WTC11 (cell line): ENCODE measurements at regions not wholly inside any gene's neighbourhood (a gene's known extent, or its start where the extent isn't known, plus 50 kb on each side); places are given as distances from the start of the nearest gene placed in this dataset.
"Not testable (repeated sequence)": the region's sequence is repeated elsewhere in the genome, so short reads cannot be mapped to it uniquely, and the experiment has no call there.

Source experiments
- ATAC-seq: fragments of 200-7000 bp; cut with Tn5 transposase; 2 replicates; pipeline ENCODE4 v1.10.0; 2021; ENCODE audit warnings: mild to moderate bottlenecking, moderate library complexity
- CTCF ChIA-PET: fragments of 300-600 bp; sonication (Branson Sonifier 250); formaldehyde crosslinking; loops from one replicate; lab custom pipeline; 2021; ENCODE audit warnings: antibody characterized with exemption; lab: Charles Lee
- POLR2A ChIA-PET: fragments of 350-600 bp; sonication (Branson Sonifier 250); formaldehyde crosslinking; loops from one replicate; lab custom pipeline; 2021; ENCODE audit warnings: antibody characterized with exemption; lab: Charles Lee
- DNase-seq: peaks from one replicate; pipeline ENCODE4 v3.0.0; 2021; ENCODE audit warnings: low spot score
- H3K27ac Mint-ChIP-seq: 2 replicates; pipeline ENCODE4 v1.8.0; 2021; ENCODE audit warnings: mixed read lengths
- H3K27me3 Mint-ChIP-seq: 2 replicates; pipeline ENCODE4 v1.8.0; 2021; ENCODE audit warnings: low read depth, mild to moderate bottlenecking, moderate library complexity, mixed read lengths
- H3K36me3 Mint-ChIP-seq: 2 replicates; pipeline ENCODE4 v1.8.0; 2021; ENCODE audit warnings: mixed read lengths
- H3K4me1 Mint-ChIP-seq: 2 replicates; pipeline ENCODE4 v1.8.0; 2022; ENCODE audit warnings: mixed read lengths
- H3K4me3 Mint-ChIP-seq: 2 replicates; pipeline ENCODE4 v1.8.0; 2021; ENCODE audit warnings: mild to moderate bottlenecking, moderate library complexity, mixed read lengths
- H3K9me3 Mint-ChIP-seq: 2 replicates; pipeline ENCODE4 v1.8.0; 2021; ENCODE audit warnings: mixed read lengths
- CBFB ChIP-seq: sonication (generic); formaldehyde crosslinking; IDR thresholded peaks from 2 replicates; pipeline ENCODE4 v1.8.1; 2022; ENCODE audit warnings: mild to moderate bottlenecking, low read depth, missing genetic modification reagents
- CREM ChIP-seq: sonication (generic); formaldehyde crosslinking; IDR thresholded peaks from 2 replicates; pipeline ENCODE4 v1.8.1; 2022; ENCODE audit warnings: mild to moderate bottlenecking, missing genetic modification reagents, moderate library complexity
- ESRRA ChIP-seq: sonication (generic); formaldehyde crosslinking; IDR thresholded peaks from 2 replicates; pipeline ENCODE4 v1.8.1; 2022; ENCODE audit warnings: mild to moderate bottlenecking, missing genetic modification reagents, borderline replicate concordance
- JAZF1 ChIP-seq: fragments of 250-450 bp; sonication (Bioruptor Pico); IDR thresholded peaks from 2 replicates; pipeline ENCODE4 v1.9.0; 2021; ENCODE audit warnings: moderate library complexity, mild to moderate bottlenecking, inconsistent platforms
- MAX ChIP-seq: sonication (generic); formaldehyde crosslinking; IDR thresholded peaks from 2 replicates; pipeline ENCODE4 v1.8.0; 2022; ENCODE audit warnings: mild to moderate bottlenecking, missing genetic modification reagents
- MXD4 ChIP-seq: fragments of 250-450 bp; sonication (Bioruptor Pico); IDR thresholded peaks from 2 replicates; pipeline ENCODE4 v1.8.0; 2021; ENCODE audit warnings: mild to moderate bottlenecking, moderate library complexity, borderline replicate concordance
- NFATC4 ChIP-seq: fragments of 250-450 bp; sonication (Bioruptor Pico); IDR thresholded peaks from 2 replicates; pipeline ENCODE4 v1.9.0; 2021; ENCODE audit warnings: mild to moderate bottlenecking
- NFE2L1 ChIP-seq: sonication (generic); formaldehyde crosslinking; IDR thresholded peaks from 2 replicates; pipeline ENCODE4 v1.8.1; 2023; ENCODE audit warnings: missing genetic modification reagents
- NR3C1 ChIP-seq: sonication (generic); formaldehyde crosslinking; conservative IDR thresholded peaks from 2 replicates; pipeline ENCODE4 v1.8.1; 2023; ENCODE audit warnings: low read depth, mild to moderate bottlenecking, missing genetic modification reagents
- PRDM15 ChIP-seq: sonication (generic); formaldehyde crosslinking; IDR thresholded peaks from 2 replicates; pipeline ENCODE4 v1.8.0; 2022; ENCODE audit warnings: missing genetic modification reagents
- ZNF138 ChIP-seq: sonication (generic); formaldehyde crosslinking; conservative IDR thresholded peaks from 2 replicates; pipeline ENCODE4 v1.8.1; 2022; ENCODE audit warnings: mild to moderate bottlenecking, moderate library complexity, missing genetic modification reagents
- ZNF281 ChIP-seq: sonication (generic); formaldehyde crosslinking; IDR thresholded peaks from 2 replicates; pipeline ENCODE4 v1.8.0; 2023; ENCODE audit warnings: mild to moderate bottlenecking, missing genetic modification reagents
- ZNF396 ChIP-seq: fragments of 250-450 bp; sonication (Bioruptor Pico); IDR thresholded peaks from 2 replicates; pipeline ENCODE4 v1.8.0; 2021; ENCODE audit warnings: mild to moderate bottlenecking, moderate library complexity, borderline replicate concordance
- ZNF423 ChIP-seq: fragments of 250-450 bp; sonication (Bioruptor Pico); IDR thresholded peaks from 2 replicates; pipeline ENCODE4 v2.1.2; 2022; ENCODE audit warnings: mild to moderate bottlenecking, moderate library complexity
- TF ChIP-seq, protein P1 (sequence below): fragments of 250-450 bp; sonication (Bioruptor Pico); IDR thresholded peaks from 2 replicates; pipeline ENCODE4 v1.9.0; 2021; ENCODE audit warnings: mild to moderate bottlenecking
- TF ChIP-seq, protein P2 (sequence below): sonication (generic); formaldehyde crosslinking; conservative IDR thresholded peaks from 2 replicates; pipeline ENCODE4 v1.8.1; 2022; ENCODE audit warnings: mild to moderate bottlenecking, missing genetic modification reagents
- TF ChIP-seq, protein P3 (sequence below): sonication (generic); formaldehyde crosslinking; IDR thresholded peaks from 2 replicates; pipeline ENCODE4 v1.8.1; 2023; ENCODE audit warnings: mild to moderate bottlenecking, missing genetic modification reagents

DNA sequence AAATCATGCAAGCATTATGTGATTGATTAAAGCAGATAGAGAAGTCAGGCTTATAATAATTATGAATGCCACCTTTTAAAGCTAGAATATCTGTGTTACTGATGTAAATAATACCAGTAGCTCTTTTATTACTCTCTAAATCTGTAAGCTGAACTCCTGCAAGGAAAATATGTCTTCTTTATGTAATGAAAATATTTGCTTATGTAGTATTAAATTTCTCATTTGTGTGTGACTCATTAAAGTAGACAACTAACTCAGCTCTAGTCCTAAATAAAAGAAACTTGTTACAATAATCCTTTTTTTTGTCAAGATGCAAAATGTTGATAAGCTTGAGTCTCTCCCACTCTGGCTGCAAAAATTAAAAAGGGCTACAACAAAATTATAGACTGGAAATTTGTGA is 137.7 kb upstream of the FAT1 start:
- POLR2A ChIA-PET, result no interaction called here
- H3K9me3 Mint-ChIP-seq, result 0 out of 2 replicates have a peak, but pooled peaks cover 4% of the 10 kb centered on the region
- no peak overlapping the region for H3K27ac Mint-ChIP-seq
- no peaks in the 10 kb centered on the region for H3K36me3 Mint-ChIP-seq
- CTCF ChIA-PET, result no interaction called here
- DNase-seq (no peak), ATAC-seq (no peak)
- H3K4me1 Mint-ChIP-seq, result peaks cover 5% of the 10 kb centered on the region; the same call in 1 of the 2 replicates
- no peaks in the 10 kb centered on the region for H3K27me3 Mint-ChIP-seq
- no peak overlapping the region for H3K4me3 Mint-ChIP-seq
- TF ChIP-seq ZNF423 (CRISPR knock-in tag), result no peak
- TF ChIP-seq JAZF1 (CRISPR knock-in tag), result no peak
- TF ChIP-seq CREM (CRISPR knock-in tag), result no peak
- no peak for TF ChIP-seq ESRRA (CRISPR knock-in tag)
- TF ChIP-seq MAX (CRISPR knock-in tag), result no peak
- TF ChIP-seq NR3C1 (CRISPR knock-in tag), result no peak
- TF ChIP-seq ZNF281 (CRISPR knock-in tag), result no peak
- TF ChIP-seq PRDM15 (CRISPR knock-in tag), result no peak
- TF ChIP-seq ZNF138 (CRISPR knock-in tag), result no peak
- no peak for TF ChIP-seq MXD4 (CRISPR knock-in tag)
- TF ChIP-seq NFATC4 (CRISPR knock-in tag), result no peak
- TF ChIP-seq, protein P1, sequence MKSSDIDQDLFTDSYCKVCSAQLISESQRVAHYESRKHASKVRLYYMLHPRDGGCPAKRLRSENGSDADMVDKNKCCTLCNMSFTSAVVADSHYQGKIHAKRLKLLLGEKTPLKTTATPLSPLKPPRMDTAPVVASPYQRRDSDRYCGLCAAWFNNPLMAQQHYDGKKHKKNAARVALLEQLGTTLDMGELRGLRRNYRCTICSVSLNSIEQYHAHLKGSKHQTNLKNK, result no peak
- no peak for TF ChIP-seq ZNF396
- TF ChIP-seq, protein P2, sequence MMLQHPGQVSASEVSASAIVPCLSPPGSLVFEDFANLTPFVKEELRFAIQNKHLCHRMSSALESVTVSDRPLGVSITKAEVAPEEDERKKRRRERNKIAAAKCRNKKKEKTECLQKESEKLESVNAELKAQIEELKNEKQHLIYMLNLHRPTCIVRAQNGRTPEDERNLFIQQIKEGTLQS, result no peak
- no peak for TF ChIP-seq CBFB (CRISPR knock-in tag)
- TF ChIP-seq NFE2L1 (CRISPR knock-in tag), result no peak
- TF ChIP-seq, protein P3, sequence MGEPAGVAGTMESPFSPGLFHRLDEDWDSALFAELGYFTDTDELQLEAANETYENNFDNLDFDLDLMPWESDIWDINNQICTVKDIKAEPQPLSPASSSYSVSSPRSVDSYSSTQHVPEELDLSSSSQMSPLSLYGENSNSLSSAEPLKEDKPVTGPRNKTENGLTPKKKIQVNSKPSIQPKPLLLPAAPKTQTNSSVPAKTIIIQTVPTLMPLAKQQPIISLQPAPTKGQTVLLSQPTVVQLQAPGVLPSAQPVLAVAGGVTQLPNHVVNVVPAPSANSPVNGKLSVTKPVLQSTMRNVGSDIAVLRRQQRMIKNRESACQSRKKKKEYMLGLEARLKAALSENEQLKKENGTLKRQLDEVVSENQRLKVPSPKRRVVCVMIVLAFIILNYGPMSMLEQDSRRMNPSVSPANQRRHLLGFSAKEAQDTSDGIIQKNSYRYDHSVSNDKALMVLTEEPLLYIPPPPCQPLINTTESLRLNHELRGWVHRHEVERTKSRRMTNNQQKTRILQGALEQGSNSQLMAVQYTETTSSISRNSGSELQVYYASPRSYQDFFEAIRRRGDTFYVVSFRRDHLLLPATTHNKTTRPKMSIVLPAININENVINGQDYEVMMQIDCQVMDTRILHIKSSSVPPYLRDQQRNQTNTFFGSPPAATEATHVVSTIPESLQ (CRISPR knock-in tag), result no peak

DNA sequence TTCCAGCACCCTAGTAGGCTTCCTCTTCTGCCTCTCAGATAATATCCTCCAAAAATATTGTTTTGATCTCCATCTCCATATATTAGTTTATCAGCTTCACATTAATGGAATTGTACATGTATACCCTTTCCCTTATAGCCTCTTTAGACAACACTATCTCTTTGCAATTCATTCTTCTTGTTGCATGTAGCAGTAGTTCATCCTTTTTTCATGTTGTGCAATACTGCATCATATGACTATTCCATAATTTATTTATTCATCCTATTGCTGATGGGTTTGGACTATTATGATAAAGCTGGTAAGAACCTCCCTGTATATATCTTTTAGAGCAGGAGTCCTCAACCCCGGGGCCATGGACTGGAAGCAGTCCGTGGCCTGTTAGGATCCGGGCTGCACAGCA is 148.2 kb upstream of the FAT1 start:
- ATAC-seq (no peak), DNase-seq (no peak)
- peaks cover 30% of the 10 kb centered on the region for H3K9me3 Mint-ChIP-seq
- peaks cover 12% of the 10 kb centered on the region for H3K36me3 Mint-ChIP-seq
- H3K4me3 Mint-ChIP-seq, result no peak overlapping the region
- ChIA-PET CTCF (no interaction called here), POLR2A (no interaction called here)
- no peak overlapping the region for H3K27ac Mint-ChIP-seq
- TF ChIP-seq NR3C1 (CRISPR knock-in tag), result no peak
- H3K27me3 Mint-ChIP-seq, result no peaks in the 10 kb centered on the region
- no peaks in the 10 kb centered on the region for H3K4me1 Mint-ChIP-seq

- ATAC-seq, H3K27ac Mint-ChIP-seq, H3K4me1 Mint-ChIP-seq, H3K27me3 Mint-ChIP-seq, H3K4me3 Mint-ChIP-seq, POLR2A ChIA-PET, CTCF ChIA-PET, DNase-seq: not testable (repeated sequence)
- H3K36me3 Mint-ChIP-seq, result peaks cover 12% of the 10 kb centered on the region
- peaks cover 30% of the 10 kb centered on the region for H3K9me3 Mint-ChIP-seq
Measured at GRCh38 chr4:186873095-186873494, 149.4 kb upstream of the FAT1 start.
